ENCODE measurements at regions not wholly inside any gene's neighbourhood (a gene's known extent, or its start where the extent isn't known, plus 50 kb on each side); places are given as distances from the start of the nearest gene placed in this dataset.
"Not testable (repeated sequence)": the region's sequence is repeated elsewhere in the genome, so short reads cannot be mapped to it uniquely, and the experiment has no call there.

DNA sequence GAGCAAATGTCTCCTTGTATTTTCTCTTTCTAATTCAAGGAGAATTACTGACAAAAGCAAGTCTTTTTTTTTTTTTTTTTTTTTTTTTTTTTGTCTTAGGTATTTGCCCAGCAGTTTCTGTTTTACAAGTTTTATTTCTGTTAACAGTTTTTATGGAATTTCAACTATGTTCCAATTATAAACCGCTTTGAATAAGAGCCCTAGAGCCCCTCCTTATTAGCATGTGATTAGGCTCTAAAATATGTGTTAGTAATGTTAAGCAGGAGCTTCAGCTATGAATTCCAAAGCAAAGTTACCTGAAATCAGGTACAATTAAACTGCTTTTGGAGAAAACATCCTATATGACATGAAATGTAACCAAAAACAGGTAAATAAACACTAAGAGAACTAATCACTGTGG, 997.0 kb upstream of the POT1 start:
- no peak overlapping the region for H3K9ac ChIP-seq (ENCODE audit: insufficient read depth, low read length, poor library complexity, severe bottlenecking)
- H3K4me1 ChIP-seq (ENCODE audit: control insufficient read depth in 1 of 2, insufficient read depth in 2 of 2, low read length in 2 of 2) = no peaks in the 10 kb centered on the region
- no peak for DNase-seq
- H2AFZ ChIP-seq (ENCODE audit: insufficient read depth, low read depth, low read length, poor library complexity, severe bottlenecking) = no peak overlapping the region
- intact Hi-C loops (cut with micrococcal nuclease) = no loop called here
- TF ChIP-seq, protein P1, sequence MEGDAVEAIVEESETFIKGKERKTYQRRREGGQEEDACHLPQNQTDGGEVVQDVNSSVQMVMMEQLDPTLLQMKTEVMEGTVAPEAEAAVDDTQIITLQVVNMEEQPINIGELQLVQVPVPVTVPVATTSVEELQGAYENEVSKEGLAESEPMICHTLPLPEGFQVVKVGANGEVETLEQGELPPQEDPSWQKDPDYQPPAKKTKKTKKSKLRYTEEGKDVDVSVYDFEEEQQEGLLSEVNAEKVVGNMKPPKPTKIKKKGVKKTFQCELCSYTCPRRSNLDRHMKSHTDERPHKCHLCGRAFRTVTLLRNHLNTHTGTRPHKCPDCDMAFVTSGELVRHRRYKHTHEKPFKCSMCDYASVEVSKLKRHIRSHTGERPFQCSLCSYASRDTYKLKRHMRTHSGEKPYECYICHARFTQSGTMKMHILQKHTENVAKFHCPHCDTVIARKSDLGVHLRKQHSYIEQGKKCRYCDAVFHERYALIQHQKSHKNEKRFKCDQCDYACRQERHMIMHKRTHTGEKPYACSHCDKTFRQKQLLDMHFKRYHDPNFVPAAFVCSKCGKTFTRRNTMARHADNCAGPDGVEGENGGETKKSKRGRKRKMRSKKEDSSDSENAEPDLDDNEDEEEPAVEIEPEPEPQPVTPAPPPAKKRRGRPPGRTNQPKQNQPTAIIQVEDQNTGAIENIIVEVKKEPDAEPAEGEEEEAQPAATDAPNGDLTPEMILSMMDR (IDR thresholded peaks at IDR 0.05) = no peak
- no peaks in the 10 kb centered on the region for H4K20me1 ChIP-seq (ENCODE audit: insufficient read depth, low read length)
- Mint-ChIP-seq H3K4me3 (no peak overlapping the region), H3K4me1 (no peaks in the 10 kb centered on the region), H3K27me3 (ENCODE audit: low read depth in 3 of 3) (peaks cover 0 to 2% (median 0%) of the 10 kb centered on the region in 3 donors), H3K27ac (no peak overlapping the region), H3K9me3 (peaks cover 0 to 4% (median 2%) of the 10 kb centered on the region in 7 donors), H3K36me3 (no peaks in the 10 kb centered on the region)
- no peak overlapping the region for H3K27ac ChIP-seq (ENCODE audit: low read depth in 1 of 2, low read length in 2 of 2)
- WGBS (ENCODE audit: insufficient coverage) = no CpG with 5 or more reads among the region's 1 CpG
- H3K27me3 ChIP-seq (ENCODE audit: control insufficient read depth in 2 of 2, insufficient read depth in 2 of 2, low read length in 2 of 2) = no peaks in the 10 kb centered on the region
- no peaks in the 10 kb centered on the region for H3K36me3 ChIP-seq (replicated peaks in 1 of 2; ENCODE audit: control insufficient read depth in 1 of 2, insufficient read depth in 2 of 2, low read length in 2 of 2)
- H3K4me3 ChIP-seq (replicated peaks in 1 of 3; ENCODE audit: low read depth in 2 of 3, low read length in 3 of 3) = no peak overlapping the region
- peaks cover 3 to 6% of the 10 kb centered on the region in 2 donors for H3K9me3 ChIP-seq (replicated peaks in 1 of 2; ENCODE audit: control insufficient read depth in 1 of 2, insufficient read depth in 1 of 2, low read length in 2 of 2)
- no peaks in the 10 kb centered on the region for H3K79me2 ChIP-seq (ENCODE audit: insufficient read depth, low read length)
- H3K4me2 ChIP-seq (replicated peaks; ENCODE audit: extremely low read depth, low read length, poor library complexity, severe bottlenecking) = no peak overlapping the region

DNA sequence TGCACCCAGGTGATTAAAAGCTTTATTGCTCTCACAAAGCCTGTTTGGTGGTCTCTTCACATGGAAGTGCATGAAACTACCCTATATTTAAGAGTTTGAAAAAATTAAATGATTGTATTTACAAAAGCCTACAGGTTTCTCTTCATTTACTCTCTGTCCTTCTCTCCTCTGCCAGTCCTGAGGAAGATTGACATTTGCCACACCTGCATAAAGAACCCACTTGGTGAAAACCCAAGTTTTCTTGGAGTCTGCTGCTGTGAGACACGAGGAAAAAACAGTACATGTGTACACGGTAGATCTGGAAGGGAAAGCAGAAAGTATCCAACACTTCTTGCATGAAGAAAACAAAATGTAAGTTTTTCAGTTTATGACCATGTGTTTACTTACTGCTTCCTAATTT, 994.4 kb upstream of the POT1 start:
- Histone ChIP-seq H3K27ac (ENCODE audit: low read depth in 1 of 2, low read length in 2 of 2) (no peak overlapping the region), H3K27me3 (ENCODE audit: control insufficient read depth in 2 of 2, insufficient read depth in 2 of 2, low read length in 2 of 2) (no peaks in the 10 kb centered on the region), H3K9ac (ENCODE audit: insufficient read depth, low read length, poor library complexity, severe bottlenecking) (no peak overlapping the region), H3K4me2 (replicated peaks; ENCODE audit: extremely low read depth, low read length, poor library complexity, severe bottlenecking) (no peak overlapping the region), H3K79me2 (ENCODE audit: insufficient read depth, low read length) (no peaks in the 10 kb centered on the region), H2AFZ (ENCODE audit: insufficient read depth, low read depth, low read length, poor library complexity, severe bottlenecking) (no peak overlapping the region), H3K4me3 (replicated peaks in 1 of 3; ENCODE audit: low read depth in 2 of 3, low read length in 3 of 3) (no peak overlapping the region), H4K20me1 (ENCODE audit: insufficient read depth, low read length) (no peaks in the 10 kb centered on the region), H3K4me1 (ENCODE audit: control insufficient read depth in 1 of 2, insufficient read depth in 2 of 2, low read length in 2 of 2) (no peaks in the 10 kb centered on the region), H3K36me3 (replicated peaks in 1 of 2; ENCODE audit: control insufficient read depth in 1 of 2, insufficient read depth in 2 of 2, low read length in 2 of 2) (no peaks in the 10 kb centered on the region), H3K9me3 (replicated peaks in 1 of 2; ENCODE audit: control insufficient read depth in 1 of 2, insufficient read depth in 1 of 2, low read length in 2 of 2) (peaks cover 3 to 6% of the 10 kb centered on the region in 2 donors)
- Mint-ChIP-seq H3K27ac (no peak overlapping the region), H3K36me3 (no peaks in the 10 kb centered on the region), H3K27me3 (ENCODE audit: low read depth in 3 of 3) (peaks cover 0 to 2% (median 0%) of the 10 kb centered on the region in 3 donors), H3K4me1 (no peaks in the 10 kb centered on the region), H3K9me3 (peaks cover 0 to 11% (median 5%) of the 10 kb centered on the region in 7 donors), H3K4me3 (no peak overlapping the region)
- no peak for DNase-seq
- WGBS (ENCODE audit: insufficient coverage) = no CpG with 5 or more reads among the region's 2 CpGs
- TF ChIP-seq, protein P1 (IDR thresholded peaks at IDR 0.05) = no peak
- intact Hi-C loops (cut with micrococcal nuclease) = no loop called here

DNA sequence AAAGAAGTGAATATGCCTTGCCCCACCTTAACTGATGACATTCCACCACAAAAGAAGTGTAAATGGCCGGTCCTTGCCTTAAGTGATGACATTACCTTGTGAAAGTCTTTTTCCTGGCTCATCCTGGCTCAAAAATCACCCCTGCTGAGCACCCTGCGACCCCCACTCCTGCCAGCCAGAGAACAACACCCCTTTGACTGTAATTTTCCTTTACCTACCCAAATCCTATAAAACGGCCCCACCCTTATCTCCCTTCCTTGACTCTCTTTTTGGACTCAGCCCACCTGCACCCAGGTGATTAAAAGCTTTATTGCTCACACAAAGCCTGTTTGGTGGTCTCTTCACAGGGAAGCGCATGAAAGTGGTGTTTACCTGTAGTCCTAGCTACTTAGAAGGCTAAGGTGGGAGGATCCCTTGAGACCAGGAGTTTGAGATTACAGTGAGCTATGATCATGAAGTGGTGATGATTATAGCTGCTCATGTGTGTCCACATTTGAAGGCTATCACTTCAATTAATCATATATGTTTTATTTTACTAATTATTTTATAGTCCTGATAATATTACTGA, 985.8 kb upstream of the POT1 start:
- H3K27me3 Mint-ChIP-seq (ENCODE audit: low read depth in 3 of 3); H2AFZ ChIP-seq (ENCODE audit: insufficient read depth, low read depth, low read length, poor library complexity, severe bottlenecking); H3K9ac ChIP-seq (ENCODE audit: insufficient read depth, low read length, poor library complexity, severe bottlenecking); H3K27me3 ChIP-seq (ENCODE audit: control insufficient read depth in 2 of 2, insufficient read depth in 2 of 2, low read length in 2 of 2); H3K4me3 Mint-ChIP-seq; H3K27ac ChIP-seq (ENCODE audit: low read depth in 1 of 2, low read length in 2 of 2); H4K20me1 ChIP-seq (ENCODE audit: insufficient read depth, low read length); H3K4me2 ChIP-seq (replicated peaks; ENCODE audit: extremely low read depth, low read length, poor library complexity, severe bottlenecking); H3K4me3 ChIP-seq (replicated peaks in 1 of 3; ENCODE audit: low read depth in 2 of 3, low read length in 3 of 3); H3K36me3 ChIP-seq (replicated peaks in 1 of 2; ENCODE audit: control insufficient read depth in 1 of 2, insufficient read depth in 2 of 2, low read length in 2 of 2); H3K4me1 ChIP-seq (ENCODE audit: control insufficient read depth in 1 of 2, insufficient read depth in 2 of 2, low read length in 2 of 2); DNase-seq; H3K4me1 Mint-ChIP-seq; intact Hi-C loops (cut with micrococcal nuclease); H3K79me2 ChIP-seq (ENCODE audit: insufficient read depth, low read length); H3K36me3 Mint-ChIP-seq; H3K27ac Mint-ChIP-seq: not testable (repeated sequence)
- 67% methylated on average over 1 of the region's 4 CpGs for WGBS (ENCODE audit: insufficient coverage)
- peaks cover 20 to 53% (median 28%) of the 10 kb centered on the region in 7 donors for H3K9me3 Mint-ChIP-seq
- H3K9me3 ChIP-seq (replicated peaks in 1 of 2; ENCODE audit: control insufficient read depth in 1 of 2, insufficient read depth in 1 of 2, low read length in 2 of 2) = peaks cover 0 to 12% of the 10 kb centered on the region in 2 donors

Measured in CD14-positive monocyte (primary cell).